ENCODE measurements at regions not wholly inside any gene's neighbourhood (a gene's known extent, or its start where the extent isn't known, plus 50 kb on each side); places are given as distances from the start of the nearest gene placed in this dataset.

- H3K4me3 ChIP-seq (ENCODE audit: low read depth, low read length): no peak overlapping the region
- TF ChIP-seq POLR2A (IDR thresholded peaks at IDR 0.05; ENCODE audit: extremely low read depth, insufficient read length) (no peak), MAX (IDR thresholded peaks at IDR 0.05; ENCODE audit: low read depth, low read length) (no peak), CTCF (IDR thresholded peaks at IDR 0.05; ENCODE audit: low read depth, low read length) (no peak), MYC (IDR thresholded peaks at IDR 0.05; ENCODE audit: low read depth, low read length) (no peak)
- no peak for DNase-seq (ENCODE audit: low read depth)
Measured at GRCh38 chr15:23514484-23514883, 51.0 kb upstream of the MKRN3 start.

- DNase-seq (ENCODE audit: low read depth): no peak
- H3K4me3 ChIP-seq (ENCODE audit: low read depth, low read length): no peak overlapping the region
- TF ChIP-seq MYC (IDR thresholded peaks at IDR 0.05; ENCODE audit: low read depth, low read length) (no peak), CTCF (IDR thresholded peaks at IDR 0.05; ENCODE audit: low read depth, low read length) (no peak), POLR2A (IDR thresholded peaks at IDR 0.05; ENCODE audit: extremely low read depth, insufficient read length) (no peak), MAX (IDR thresholded peaks at IDR 0.05; ENCODE audit: low read depth, low read length) (no peak)
Measured at GRCh38 chr15:23506762-23507161, 58.7 kb upstream of the MKRN3 start.

- TF ChIP-seq MYC (IDR thresholded peaks at IDR 0.05; ENCODE audit: low read depth, low read length) (no peak), CTCF (IDR thresholded peaks at IDR 0.05; ENCODE audit: low read depth, low read length) (no peak), MAX (IDR thresholded peaks at IDR 0.05; ENCODE audit: low read depth, low read length) (no peak), POLR2A (IDR thresholded peaks at IDR 0.05; ENCODE audit: extremely low read depth, insufficient read length) (no peak)
- DNase-seq (ENCODE audit: low read depth): no peak
- H3K4me3 ChIP-seq (ENCODE audit: low read depth, low read length): no peak overlapping the region
Measured at GRCh38 chr15:23503980-23504379, 56.9 kb upstream of the GOLGA6L2 start.

GRCh38 chr15:23503576-23503975, 56.5 kb upstream of the GOLGA6L2 start:
- TF ChIP-seq POLR2A (IDR thresholded peaks at IDR 0.05; ENCODE audit: extremely low read depth, insufficient read length) (no peak), CTCF (IDR thresholded peaks at IDR 0.05; ENCODE audit: low read depth, low read length) (no peak), MYC (IDR thresholded peaks at IDR 0.05; ENCODE audit: low read depth, low read length) (no peak), MAX (IDR thresholded peaks at IDR 0.05; ENCODE audit: low read depth, low read length) (no peak)
- DNase-seq (ENCODE audit: low read depth): peak; percentile 2
- H3K4me3 ChIP-seq (ENCODE audit: low read depth, low read length): no peak overlapping the region

- TF ChIP-seq CTCF (IDR thresholded peaks at IDR 0.05; ENCODE audit: low read depth, low read length) (peak; percentile 17), POLR2A (IDR thresholded peaks at IDR 0.05; ENCODE audit: extremely low read depth, insufficient read length) (no peak)
- H3K4me3 ChIP-seq (ENCODE audit: low read depth, low read length): no peak overlapping the region
- peak; percentile 24 for DNase-seq (ENCODE audit: low read depth)
Measured at GRCh38 chr15:23497710-23498111, 50.7 kb upstream of the GOLGA6L2 start.
